IPS-NIHi7 (cell line): ENCODE measurements at regions not wholly inside any gene's neighbourhood (a gene's known extent, or its start where the extent isn't known, plus 50 kb on each side); places are given as distances from the start of the nearest gene placed in this dataset.
"Not testable (repeated sequence)": the region's sequence is repeated elsewhere in the genome, so short reads cannot be mapped to it uniquely, and the experiment has no call there.

Experiments
- DNase-seq: peaks from one replicate; pipeline ENCODE4 v3.0.0; 2012; ENCODE audit warnings: mixed read lengths; ENCODE audit errors: extremely low spot score

DNA sequence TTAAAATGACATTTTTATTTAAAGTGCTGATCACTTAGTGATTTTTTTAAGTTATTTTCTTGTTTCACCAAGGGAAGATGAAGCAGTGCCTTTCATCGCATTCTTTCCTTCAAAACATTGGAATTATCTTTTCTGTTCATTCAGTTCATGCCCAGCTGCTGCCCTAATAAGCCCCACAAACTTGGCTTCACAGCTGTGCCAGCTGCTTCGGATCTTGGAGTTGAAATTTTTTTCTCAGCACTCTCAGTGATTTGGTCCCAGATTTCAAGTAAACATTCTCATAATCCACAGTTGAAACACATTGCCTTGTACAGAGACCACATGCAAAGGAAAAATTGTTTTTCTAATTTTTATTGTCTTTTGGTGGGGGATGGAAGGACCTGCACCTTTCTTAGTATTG lies 353.3 kb upstream of the LRP1B start:
- DNase-seq, result no peak

DNA sequence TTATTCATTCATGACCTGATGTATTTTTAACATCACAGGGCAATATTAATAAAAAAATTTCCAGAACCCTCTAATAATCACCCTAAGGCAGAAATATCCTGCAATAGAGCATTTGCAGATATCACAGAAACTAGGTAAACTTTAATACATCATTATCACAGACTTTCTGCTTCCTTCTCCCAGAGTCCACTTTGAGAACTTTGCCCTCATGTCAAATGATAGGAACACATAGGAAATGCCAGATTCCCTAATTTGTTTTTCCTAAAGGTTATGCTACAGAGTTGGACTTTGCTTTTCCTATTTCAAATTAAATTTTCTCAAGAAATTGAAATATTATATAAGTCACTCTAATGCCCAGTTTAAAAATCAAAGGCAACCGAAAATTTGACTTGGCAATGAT lies 352.8 kb upstream of the LRP1B start:
- no peak for DNase-seq

DNA sequence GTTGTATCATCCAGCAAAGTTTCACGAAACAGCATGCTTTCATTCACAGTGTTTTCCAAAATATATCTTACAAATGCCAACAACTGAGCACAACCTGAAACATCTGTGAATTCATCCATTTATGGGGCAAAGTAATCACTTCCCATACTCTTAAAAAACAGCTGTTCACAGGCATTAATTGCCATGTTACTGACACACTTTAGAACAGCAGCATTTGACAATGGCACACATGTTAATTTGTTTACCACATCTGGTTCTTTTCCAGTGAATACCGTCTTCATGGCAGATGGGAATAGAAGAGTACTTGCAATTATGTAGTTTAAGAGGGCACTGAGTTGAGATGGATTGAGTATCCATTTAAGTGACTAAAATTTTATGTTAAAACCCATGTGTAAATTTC lies 347.4 kb upstream of the LRP1B start:
- no peak for DNase-seq

DNA sequence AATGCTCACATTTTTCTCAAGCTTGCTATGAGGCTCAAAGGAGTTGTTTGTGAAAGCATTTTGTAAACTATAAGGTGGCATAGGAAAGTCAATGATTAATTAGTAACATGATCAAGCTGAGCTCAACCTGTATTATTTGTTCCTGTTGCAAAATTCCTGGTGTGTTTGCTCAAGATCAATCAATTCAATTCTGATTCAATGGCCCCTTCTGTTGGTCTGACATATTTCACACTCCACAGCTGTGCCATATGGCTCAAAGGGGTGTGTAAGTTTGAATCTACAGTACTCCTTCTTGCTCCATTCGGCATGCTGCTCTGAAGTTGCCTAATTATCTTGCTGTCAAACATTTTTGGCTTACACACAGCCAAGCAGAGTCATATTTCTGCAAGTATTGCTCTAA lies 341.6 kb upstream of the LRP1B start:
- no peak for DNase-seq

DNA sequence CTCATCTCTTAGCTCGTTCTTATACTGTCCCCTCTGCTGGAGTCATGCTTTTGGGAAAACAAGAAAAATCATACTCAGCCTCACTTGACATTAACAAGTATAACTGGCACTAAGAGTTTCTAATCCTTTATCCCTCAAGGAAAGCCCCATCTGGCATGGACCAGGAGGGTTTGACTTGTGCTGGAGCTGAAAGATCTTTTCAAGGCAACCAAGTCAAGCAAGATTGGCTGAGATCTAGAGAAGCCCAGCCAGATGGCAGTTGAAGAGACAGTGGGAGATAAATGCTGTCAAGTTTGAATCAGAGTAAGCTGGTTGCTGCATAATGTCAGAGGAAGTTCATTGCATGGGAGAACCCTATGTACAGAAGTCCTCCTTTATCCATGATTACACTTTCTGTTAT lies 336.5 kb upstream of the LRP1B start:
- DNase-seq, result no peak

DNA sequence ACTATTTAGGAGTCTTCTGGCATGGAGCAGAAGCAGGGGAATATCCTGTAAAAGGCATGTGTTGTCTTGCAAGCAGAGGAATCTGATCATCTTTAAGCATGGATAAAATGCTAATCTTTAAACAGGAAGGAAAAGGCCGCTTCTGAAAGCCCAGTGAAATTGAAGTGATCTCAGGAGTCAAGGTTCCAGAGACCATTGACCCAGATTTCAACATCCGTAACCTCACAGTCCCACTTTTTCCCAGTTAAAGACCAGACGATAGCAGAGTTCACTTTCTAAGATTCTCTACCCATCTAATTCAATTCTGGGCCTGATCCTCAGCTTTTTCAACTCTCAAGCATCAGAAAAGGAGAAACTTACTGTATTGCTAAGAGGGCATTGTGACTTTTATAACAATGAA lies 332.2 kb upstream of the LRP1B start:
- DNase-seq, result no peak

DNA sequence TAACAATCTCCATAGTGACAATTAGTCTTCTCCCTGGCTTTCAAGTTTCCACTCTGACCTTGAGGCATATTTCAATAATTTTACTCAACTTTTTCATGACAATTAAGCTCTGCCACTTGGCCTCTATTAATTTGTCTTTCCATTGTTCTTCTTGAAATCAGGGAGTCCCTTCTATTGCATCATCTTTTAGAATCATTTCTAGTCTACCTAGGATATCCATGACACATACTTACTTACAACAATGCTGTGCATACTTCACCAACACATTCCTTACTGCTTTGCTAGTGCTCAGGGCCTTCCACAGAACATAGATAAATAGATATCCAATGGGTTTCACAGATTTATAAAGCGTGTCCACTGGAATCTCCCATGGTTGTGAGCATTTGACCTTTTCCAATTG lies 331.5 kb upstream of the LRP1B start:
- no peak for DNase-seq

DNA sequence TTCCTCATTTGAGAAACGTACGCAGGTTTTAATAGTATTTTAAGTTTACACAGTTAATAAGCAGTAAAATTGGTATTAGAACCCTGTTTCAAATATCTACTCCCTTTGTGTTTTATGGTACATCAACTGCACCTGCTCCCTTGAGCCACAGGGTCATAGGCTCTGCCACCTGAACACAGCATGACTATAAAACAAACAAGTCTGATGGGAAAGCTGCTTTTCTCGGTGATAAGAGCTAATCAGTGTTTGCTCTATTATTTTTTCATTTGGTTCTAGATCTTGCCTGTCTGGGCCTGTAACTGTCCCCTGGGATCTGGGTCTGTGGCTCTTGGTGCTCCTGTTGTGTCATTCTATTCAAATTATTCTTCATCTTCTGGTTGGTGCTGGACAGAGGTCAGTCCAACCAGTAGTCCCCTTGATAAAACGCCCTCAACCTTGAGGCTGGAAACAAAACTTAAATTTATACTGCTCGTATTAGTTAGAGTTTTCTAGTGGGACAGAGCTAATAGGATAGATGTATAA lies 314.8 kb upstream of the LRP1B start:
- DNase-seq, result no peak

DNA sequence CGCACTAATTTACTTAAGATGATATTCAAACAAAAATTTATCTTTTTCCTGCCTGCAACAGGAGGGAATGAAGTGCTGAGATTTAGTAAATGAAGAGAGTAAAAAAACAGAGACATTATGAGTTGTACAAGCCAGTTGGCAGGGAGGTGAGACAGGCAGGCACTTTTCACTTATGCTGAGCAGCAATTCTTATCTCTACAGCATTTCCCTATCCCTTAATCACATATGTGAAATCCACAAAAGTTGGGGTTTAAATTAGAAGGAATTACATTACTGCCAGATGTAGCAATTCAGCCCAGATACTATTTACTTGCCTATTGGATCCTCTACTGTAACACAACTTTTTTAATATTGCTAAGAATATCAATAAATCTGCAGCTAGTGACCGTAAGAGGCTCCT lies 314.2 kb upstream of the LRP1B start:
- no peak for DNase-seq

DNA sequence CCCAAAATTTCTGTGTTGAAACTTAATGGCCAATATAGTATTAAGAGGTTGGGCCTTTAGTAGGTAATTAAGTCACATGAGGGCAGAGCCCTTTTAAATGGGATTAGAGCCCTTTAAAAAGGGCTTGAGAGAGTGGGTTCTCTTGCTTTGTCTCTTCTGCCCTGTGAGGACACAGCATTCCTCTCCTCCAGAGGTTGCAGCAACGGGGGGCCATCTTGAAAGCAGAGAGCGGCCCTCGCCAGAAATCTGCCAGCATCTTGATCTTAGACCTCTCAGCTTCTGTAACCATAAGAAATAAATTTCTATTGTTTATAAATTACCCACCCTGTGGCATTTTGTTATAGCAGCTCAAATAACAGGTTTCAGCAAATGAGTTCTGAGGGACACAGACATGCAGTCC lies 305.0 kb upstream of the LRP1B start:
- DNase-seq, result no peak

DNA sequence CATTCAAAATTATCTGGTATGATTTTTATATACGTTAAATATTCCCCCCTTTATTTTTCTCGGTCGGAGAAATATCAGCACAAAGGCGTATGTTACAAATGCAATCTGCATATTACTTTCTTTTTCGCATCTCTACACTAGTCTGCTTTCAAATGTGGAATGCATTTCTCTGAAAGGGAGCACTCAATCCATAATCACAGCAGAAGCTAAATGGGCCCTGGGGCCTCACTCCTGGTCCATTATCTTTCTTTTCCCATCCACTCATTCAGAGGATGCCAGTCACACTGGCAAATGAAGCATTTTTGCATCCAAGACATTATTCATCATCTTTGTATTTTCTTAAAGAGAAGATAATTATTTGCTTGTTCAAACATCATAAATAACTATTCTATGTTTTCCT lies 295.2 kb upstream of the LRP1B start:
- DNase-seq, result no peak

DNA sequence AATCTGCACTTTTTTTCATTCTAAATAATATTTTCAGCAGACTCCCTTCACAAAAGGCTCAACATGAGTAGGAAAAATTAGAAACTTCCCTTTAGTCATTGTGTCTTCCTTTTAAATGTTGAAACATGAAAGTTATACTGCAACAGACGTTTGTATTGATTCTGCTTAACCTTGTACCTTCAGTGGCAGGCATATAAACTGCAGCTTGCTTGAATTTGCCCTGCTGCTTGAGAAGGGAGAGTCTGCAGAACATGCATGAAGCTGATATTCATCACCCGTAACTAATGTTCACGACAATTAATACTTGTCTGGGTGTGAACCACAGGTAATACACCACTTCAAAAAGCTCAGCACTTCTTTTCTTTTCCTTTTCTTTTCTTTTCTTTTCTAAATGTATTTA lies 294.7 kb upstream of the LRP1B start:
- DNase-seq, result no peak

DNA sequence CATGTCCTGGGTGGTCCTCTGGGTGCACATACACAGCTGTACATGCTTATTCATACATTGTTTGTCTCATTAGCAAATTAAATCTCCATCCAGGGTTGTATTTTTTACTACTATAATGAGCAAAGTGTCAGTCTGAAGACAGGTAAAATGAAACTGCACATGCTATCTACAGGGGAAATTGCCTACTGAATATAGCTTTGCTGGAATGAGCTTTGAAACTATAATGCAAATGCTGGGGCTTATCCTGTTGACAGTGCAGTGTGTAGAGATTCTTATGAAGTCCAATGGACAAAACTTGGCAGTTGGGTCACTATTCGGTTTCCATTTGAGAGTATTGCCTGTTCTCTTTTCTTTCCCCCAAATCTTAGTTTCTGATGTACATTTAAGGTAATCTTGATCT lies 292.8 kb upstream of the LRP1B start:
- no peak for DNase-seq

DNA sequence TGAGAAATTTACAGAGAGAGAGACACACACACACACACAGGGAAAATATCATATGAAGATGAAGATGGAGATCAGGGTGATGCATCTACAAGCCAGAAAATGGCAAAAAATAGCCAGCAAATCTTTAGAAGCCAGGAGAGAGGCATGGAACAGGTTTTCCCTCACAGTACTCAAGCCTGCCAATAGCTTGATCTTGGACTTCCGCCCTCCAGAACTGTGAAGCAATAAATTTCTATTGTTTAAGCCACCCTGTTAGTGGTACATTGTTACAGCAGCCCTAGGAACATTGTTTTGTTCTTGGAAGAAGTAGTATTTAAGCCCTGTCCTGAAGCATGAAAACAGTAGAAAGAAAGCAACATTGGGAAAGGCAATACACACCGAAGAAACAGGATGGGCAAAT lies 292.0 kb upstream of the LRP1B start:
- no peak for DNase-seq

DNA sequence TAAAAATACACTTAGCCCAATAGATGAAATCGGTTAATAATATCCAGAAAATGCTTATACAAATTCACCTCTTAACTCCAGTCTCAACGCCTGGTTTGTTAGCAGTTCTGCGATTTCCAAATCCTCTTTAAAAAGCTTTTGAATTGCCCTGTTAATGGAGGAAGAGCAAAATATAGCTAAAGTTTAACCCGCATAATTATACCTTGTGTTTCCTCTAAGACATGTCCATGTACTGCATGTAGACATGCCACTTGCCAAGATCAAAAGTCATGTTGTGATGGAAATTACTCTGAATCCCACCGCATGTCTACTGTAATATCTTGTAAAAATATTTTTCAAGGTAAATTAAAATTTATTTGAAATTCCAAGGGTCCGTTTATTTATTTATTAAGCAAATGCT lies 291.2 kb upstream of the LRP1B start:
- DNase-seq, result no peak

DNA sequence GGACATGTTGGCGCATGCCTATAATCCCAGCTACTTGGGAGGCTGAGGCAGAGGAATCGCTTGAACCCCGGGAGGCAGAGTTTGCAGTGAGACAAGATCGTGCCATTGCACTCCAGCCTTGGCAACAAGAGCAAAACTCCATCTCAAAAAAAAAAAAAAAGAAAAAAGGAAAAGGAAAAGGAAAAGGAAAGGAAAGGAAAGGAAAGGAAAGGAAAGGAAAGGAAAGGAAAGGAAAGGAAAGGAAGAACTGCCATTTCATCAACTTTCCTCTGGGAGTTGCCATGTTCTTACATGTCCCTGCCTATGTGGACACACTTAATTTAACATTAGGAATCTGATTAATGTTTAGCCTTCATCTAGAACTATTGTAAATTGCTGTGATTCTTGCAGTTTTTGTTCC lies 287.9 kb upstream of the LRP1B start:
- not testable (repeated sequence) for DNase-seq

DNA sequence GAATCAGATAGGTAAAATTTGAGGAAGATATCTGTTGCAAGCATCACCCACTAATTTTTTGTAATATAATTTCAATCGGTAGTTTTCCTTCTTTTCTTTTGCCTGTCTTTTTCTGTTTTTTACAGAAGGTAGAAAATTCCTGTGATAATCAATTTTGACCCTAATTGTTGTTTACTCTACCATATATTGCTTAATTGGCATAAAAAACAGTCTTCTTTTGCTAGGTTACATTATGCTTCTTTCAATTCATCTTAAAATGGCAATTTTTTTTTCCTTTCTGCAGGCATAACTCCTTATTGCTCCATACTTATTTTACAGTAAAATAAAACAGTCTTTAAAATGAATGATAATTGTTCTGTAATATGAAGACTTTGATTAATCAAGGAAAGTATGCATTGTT lies 286.2 kb upstream of the LRP1B start:
- DNase-seq, result no peak

DNA sequence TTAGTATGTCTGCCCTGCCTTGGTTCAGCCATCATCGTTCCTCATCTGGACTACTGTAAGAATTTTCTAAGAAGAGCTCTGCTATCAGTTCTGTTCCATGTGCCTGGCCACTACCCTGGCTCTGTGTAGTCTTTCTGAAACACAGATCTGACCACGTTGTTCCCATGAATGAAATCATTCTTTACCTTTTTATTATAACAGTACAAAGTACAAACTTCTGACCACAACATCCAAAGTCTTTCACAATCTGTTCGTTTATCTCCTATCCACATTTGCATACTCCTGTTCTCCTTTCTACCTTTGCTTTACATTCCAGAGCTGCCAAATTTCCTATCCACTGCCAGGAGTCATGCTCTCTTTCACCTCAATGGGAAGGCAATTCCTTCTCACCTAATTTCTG lies 284.6 kb upstream of the LRP1B start:
- DNase-seq, result no peak

DNA sequence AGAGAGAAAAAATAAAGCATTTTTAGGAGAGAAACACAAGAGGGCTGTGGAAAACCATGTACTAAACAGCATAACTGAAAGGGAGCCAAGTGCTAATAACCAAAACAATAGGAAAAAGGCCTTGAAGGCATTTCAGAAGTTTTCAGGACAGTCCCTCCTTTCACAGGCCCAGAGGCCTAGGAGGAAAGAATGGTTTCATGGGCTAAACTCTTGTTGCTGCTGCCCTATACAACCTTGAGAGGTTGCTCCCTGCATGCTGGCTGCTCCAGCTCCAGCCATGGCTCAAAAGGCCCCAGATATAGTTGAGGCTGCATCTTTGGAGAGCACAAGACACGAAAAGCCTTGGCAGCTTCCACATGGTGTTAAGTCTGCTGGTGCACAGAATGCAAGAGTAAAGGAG lies 267.4 kb upstream of the LRP1B start:
- no peak for DNase-seq

DNA sequence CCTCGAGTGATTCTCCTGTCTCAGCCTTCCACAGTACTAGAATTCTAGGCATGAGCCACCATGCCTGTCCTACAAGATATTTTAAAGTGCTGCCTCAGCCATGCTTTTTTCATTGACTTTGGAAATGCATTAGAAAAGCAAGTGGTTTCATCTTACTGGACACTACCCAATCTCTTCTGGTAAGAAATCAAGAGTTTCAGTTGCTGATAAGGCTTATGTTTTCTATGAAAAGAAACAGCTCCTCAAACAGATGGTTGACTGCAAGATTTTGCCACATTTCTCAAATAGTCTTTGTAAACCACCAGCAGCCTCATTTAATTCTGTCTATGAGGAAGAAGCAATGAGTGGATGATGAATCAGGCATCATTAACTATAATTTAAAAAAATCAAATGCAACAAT lies 264.5 kb upstream of the LRP1B start:
- no peak for DNase-seq

DNA sequence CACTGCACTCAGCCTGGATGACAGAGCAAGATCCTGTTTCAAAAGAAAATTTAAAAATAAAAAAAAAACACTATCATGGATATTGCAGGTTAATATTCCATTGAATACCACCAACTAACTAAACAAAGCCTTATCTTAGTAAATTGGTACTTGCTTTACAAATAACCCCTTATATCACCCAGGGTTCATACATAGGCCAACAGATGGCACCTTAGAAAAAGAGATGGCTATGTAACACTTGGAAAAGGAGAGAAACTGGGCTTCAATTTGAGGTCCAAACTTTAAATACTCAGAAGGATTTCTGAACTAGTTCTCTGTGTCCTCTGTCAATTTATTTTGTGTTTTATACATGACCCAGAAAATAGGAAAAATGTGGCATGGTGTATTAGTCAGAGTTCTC lies 249.6 kb upstream of the LRP1B start:
- DNase-seq, result no peak

DNA sequence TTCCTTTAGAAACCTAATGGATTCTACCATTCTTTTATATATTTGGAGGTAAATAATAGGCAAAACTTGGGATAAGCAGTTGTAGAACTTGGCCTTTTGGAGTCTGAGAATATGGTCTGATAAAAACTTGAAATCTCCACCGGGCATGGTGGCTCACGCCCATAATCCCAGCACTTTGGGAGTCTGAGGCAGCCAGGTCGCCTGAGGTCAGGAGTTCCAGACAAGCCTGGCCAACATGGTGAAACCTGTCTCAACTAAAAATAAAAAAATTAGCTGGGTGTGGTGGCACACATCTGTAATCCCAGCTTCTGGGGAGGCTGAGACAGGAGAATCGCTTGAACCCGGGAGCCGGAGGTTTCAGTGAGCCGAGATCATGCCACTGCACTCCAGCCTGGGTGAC lies 231.3 kb upstream of the LRP1B start:
- not testable (repeated sequence) for DNase-seq

DNA sequence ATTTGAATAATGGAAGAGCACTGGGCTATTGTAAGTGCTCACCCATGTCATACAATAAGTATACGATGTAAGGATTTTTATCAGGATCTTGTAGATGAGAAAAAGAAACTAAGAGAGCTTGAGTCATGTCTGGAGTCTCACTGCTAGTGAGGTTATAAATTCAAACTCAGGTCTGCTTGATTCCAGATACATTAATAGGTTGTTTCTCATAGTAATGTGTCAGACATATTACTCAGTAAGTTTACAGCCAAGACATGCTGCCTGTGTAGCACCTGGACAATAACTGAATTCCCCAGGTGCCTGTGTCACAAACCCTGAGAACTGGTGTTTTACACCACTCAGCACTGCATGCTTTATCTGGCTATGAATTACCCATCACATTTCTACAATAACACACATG lies 216.9 kb upstream of the LRP1B start:
- DNase-seq, result no peak

DNA sequence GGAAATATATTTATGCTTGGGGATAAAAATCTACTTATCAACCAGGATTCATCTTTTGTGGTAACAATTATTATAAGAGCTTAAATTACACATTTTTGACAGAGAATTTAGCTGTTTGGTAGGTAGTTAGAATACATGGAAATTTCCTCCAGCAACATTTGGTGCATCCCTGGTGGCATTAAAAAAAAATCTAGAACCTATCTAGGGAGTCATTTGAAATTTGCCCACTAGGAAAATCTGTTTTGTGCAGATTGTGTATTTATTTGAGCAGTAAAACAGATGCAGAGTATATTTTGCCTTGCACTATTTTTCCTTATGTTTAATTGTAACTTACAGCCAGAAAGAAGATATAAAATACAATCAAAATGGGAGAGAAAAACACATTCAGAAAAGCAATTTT lies 208.4 kb upstream of the LRP1B start:
- no peak for DNase-seq

DNA sequence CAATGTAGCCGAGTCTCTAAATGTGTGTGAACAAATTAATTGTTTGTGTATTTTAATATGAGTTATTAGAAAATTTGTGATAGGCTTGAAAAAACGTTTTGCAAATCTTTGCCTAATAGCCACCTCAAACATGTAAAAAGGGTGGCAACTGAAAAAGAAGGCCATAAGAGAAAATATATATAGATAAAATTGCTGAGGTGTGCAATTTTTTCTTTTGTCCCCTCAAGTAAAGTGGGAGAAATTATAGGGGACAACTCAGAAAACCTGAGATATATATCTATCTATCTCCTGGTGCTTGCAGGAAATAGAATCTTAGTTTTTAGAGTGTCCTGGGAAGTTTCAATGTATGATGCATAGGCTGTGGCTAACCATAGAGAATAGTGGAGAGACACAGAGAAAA lies 201.4 kb upstream of the LRP1B start:
- DNase-seq, result no peak
